Tibial artery (tissue), 4 donors: ENCODE measurements at regions not wholly inside any gene's neighbourhood (a gene's known extent, or its start where the extent isn't known, plus 50 kb on each side); places are given as distances from the start of the nearest gene placed in this dataset.

Experiments
- DNase-seq, 2 donors: peaks; one replicate each; pipeline ENCODE4 v3.0.0-alpha.2; 2019
- H3K27ac ChIP-seq, 2 donors: fragments of 200-600 bp; sonication (generic) in 1 of 2; 1 replicate in 1 of 2; 2 replicates in 1 of 2; pipeline ENCODE4 v1.5.1; 2018 to 2019; ENCODE audit warnings: mild to moderate bottlenecking in 1 of 2
- H3K27me3 ChIP-seq, 2 donors: fragments of 200-600 bp; sonication (generic) in 1 of 2; one replicate each; pipeline versions ENCODE4 v1.5.1 to v1.6.0; 2016 to 2019
- H3K36me3 ChIP-seq, 3 donors: fragments of 200-600 bp; sonication (generic) in 2 of 3; one replicate each; pipeline ENCODE4 v1.5.1; 2016 to 2019; ENCODE audit warnings: mild to moderate bottlenecking in 2 of 3
- H3K4me1 ChIP-seq, 4 donors: fragments of 200-600 bp; sonication (generic) in 2 of 4; 1 replicate in 3 of 4; 2 replicates in 1 of 4; pipeline ENCODE4 v1.5.1; 2016 to 2019
- H3K4me3 ChIP-seq, 2 donors: fragments of 200-600 bp; sonication (generic) in 1 of 2; 1 replicate in 1 of 2; 2 replicates in 1 of 2; pipeline ENCODE4 v1.5.1; 2018 to 2019; ENCODE audit warnings: mild to moderate bottlenecking in 2 of 2
- H3K9me3 ChIP-seq, 3 donors: fragments of 200-600 bp; sonication (generic) in 1 of 3; one replicate each; pipeline ENCODE4 v1.5.1; 2016 to 2019
- intact Hi-C: fragments of 100-400 bp; cut with DNase I; formaldehyde crosslinking; loops from one replicate; pipeline ENCODE4 v1.15.0; 2023; ENCODE audit warnings: low total_unique reads
- TF ChIP-seq, protein P1 (sequence below), 2 experiments: fragments of 200-600 bp in 1 of 2; fragments of 450-650 bp in 1 of 2; IDR thresholded peaks; one replicate each; pipeline ENCODE4 v1.5.1; 2017 to 2019; ENCODE audit warnings: antibody characterized with exemption in 2 of 2, mild to moderate bottlenecking in 1 of 2, moderate library complexity in 1 of 2

DNA sequence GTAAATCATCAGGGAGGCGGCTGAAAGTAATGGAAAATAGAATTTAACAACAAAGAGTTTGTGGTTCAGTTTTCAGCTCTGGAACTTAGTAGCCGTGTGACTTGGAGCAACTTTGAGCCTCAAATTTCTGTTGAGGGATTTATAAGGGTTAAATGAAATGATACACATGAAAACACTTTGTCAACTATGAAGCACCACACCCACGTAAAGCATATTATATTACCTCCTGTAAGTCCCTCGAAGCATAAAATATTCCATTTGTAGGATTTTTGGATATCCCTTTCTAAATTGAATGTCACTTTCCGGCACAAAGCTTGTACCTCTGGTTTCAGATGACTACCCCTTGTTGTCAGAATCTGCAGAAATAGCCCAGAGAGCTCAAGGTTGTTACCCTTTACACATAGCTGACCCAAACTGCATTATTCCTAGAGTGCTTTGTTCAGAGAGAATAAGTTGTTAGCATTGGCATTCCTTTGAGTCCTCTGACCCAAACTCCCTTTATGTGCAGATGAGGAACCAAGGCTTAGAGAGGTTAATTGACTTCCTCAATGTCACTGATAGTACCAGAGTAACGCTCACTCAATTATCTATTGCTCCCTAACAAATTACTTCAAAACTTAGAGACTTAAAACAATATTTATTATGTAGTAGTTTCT lies 187.9 kb upstream of the UMPS start:
- TF ChIP-seq, protein P1, sequence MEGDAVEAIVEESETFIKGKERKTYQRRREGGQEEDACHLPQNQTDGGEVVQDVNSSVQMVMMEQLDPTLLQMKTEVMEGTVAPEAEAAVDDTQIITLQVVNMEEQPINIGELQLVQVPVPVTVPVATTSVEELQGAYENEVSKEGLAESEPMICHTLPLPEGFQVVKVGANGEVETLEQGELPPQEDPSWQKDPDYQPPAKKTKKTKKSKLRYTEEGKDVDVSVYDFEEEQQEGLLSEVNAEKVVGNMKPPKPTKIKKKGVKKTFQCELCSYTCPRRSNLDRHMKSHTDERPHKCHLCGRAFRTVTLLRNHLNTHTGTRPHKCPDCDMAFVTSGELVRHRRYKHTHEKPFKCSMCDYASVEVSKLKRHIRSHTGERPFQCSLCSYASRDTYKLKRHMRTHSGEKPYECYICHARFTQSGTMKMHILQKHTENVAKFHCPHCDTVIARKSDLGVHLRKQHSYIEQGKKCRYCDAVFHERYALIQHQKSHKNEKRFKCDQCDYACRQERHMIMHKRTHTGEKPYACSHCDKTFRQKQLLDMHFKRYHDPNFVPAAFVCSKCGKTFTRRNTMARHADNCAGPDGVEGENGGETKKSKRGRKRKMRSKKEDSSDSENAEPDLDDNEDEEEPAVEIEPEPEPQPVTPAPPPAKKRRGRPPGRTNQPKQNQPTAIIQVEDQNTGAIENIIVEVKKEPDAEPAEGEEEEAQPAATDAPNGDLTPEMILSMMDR (IDR thresholded peaks at IDR 0.05) = no peak
- Histone ChIP-seq H3K36me3 (no peaks in the 10 kb centered on the region), H3K27me3 (no peaks in the 10 kb centered on the region), H3K27ac (no peak overlapping the region), H3K4me3 (no peak overlapping the region), H3K4me1 (peaks cover 0 to 1% (median 0%) of the 10 kb centered on the region in 4 donors), H3K9me3 (no peaks in the 10 kb centered on the region)
- intact Hi-C loops = no loop called here
- no peak for DNase-seq

GRCh38 chr3:124545891-124546290 lies 184.4 kb upstream of the UMPS start:
- H3K27ac ChIP-seq = no peak overlapping the region
- no peaks in the 10 kb centered on the region for H3K9me3 ChIP-seq
- no peaks in the 10 kb centered on the region for H3K36me3 ChIP-seq
- peaks cover 0 to 11% (median 2%) of the 10 kb centered on the region in 4 donors for H3K4me1 ChIP-seq
- intact Hi-C loops = no loop called here
- H3K27me3 ChIP-seq = no peaks in the 10 kb centered on the region
- H3K4me3 ChIP-seq = no peak overlapping the region
- TF ChIP-seq, protein P1 (IDR thresholded peaks at IDR 0.05) = no peak
- no peak for DNase-seq

DNA sequence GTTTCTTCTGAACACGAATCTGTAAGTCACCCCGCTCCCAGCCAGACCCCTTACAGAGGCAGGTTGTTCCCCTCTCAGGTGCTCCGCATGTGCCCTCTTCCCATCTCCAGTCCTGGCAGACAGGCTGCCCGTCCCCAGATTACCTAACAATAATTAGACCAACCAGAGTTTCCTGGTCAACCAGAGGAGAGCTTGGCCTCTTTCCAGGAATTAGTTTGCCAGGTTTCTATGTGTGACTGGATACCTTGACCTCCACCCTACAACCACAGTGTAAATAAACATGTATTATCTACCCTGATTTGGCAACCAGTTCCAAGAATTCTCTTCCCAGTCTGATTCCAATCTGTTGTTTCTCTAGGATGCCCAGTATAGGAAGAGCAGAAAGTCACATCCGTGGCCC lies 178.0 kb upstream of the UMPS start:
- Histone ChIP-seq H3K36me3 (no peaks in the 10 kb centered on the region), H3K4me1 (peaks cover 0 to 14% (median 7%) of the 10 kb centered on the region in 4 donors), H3K27ac (no peak overlapping the region), H3K9me3 (no peaks in the 10 kb centered on the region), H3K4me3 (no peak overlapping the region), H3K27me3 (no peaks in the 10 kb centered on the region)
- DNase-seq = no peak
- intact Hi-C loops = loop anchor here (5.0 to 10.0 kb wide), 2 partner anchors 55 to 197 kb away; no protein-coding TSS in a partner anchor
- TF ChIP-seq, protein P1 (IDR thresholded peaks at IDR 0.05) = no peak

DNA sequence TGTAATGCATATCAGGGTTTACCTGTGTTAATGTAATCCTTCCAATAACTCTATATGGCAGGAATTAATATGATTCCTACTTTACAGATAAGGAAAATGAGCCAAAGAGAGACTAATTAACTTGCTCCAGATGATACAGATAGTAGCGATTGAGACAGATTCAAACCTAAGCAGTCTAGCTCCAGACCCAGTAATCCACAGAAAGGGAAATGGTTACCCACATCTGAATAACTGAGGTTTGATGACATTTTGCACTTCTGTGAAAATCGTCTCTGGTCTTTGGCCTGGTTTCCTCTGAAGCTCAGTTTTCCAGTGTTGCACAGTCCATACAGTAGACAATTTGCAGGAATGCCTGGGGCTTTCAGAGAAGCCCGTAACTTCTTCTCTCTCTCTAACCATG lies 177.1 kb upstream of the UMPS start:
- peaks cover 0 to 19% (median 11%) of the 10 kb centered on the region in 4 donors for H3K4me1 ChIP-seq
- no peaks in the 10 kb centered on the region for H3K27me3 ChIP-seq
- TF ChIP-seq, protein P1 (IDR thresholded peaks at IDR 0.05) = no peak
- no peak overlapping the region for H3K4me3 ChIP-seq
- intact Hi-C loops = loop anchor here (5.0 to 10.0 kb wide), 2 partner anchors 56 to 198 kb away; no protein-coding TSS in a partner anchor
- DNase-seq = no peak
- no peak overlapping the region for H3K27ac ChIP-seq
- no peaks in the 10 kb centered on the region for H3K9me3 ChIP-seq
- no peaks in the 10 kb centered on the region for H3K36me3 ChIP-seq

- no peak overlapping the region for H3K4me3 ChIP-seq
- DNase-seq = no peak
- peaks cover 0 to 34% (median 26%) of the 10 kb centered on the region in 4 donors for H3K4me1 ChIP-seq
- TF ChIP-seq, protein P1 (IDR thresholded peaks at IDR 0.05) = no peak
- H3K9me3 ChIP-seq = no peaks in the 10 kb centered on the region
- no peaks in the 10 kb centered on the region for H3K27me3 ChIP-seq
- intact Hi-C loops = loop anchor here (10.0 kb wide), 1 partner anchor 202 kb away; no protein-coding TSS in a partner anchor
- no peaks in the 10 kb centered on the region for H3K36me3 ChIP-seq
- peak overlapping the region in 1 of 2 donors; percentile 3 for H3K27ac ChIP-seq
Observed at GRCh38 chr3:124556636-124557035, 173.6 kb upstream of the UMPS start.
